NCI-H2196 treated with DMSO at 0.1 percent for 48 hours (cell line): ENCODE measurements at regions not wholly inside any gene's neighbourhood (a gene's known extent, or its start where the extent isn't known, plus 50 kb on each side); places are given as distances from the start of the nearest gene placed in this dataset.

ENCODE experiments used
- DNase-seq: peaks from one replicate; lab custom pipeline; 2025; ENCODE audit not compliant: unreplicated experiment; lab: John Stamatoyannopoulos, UW

DNA sequence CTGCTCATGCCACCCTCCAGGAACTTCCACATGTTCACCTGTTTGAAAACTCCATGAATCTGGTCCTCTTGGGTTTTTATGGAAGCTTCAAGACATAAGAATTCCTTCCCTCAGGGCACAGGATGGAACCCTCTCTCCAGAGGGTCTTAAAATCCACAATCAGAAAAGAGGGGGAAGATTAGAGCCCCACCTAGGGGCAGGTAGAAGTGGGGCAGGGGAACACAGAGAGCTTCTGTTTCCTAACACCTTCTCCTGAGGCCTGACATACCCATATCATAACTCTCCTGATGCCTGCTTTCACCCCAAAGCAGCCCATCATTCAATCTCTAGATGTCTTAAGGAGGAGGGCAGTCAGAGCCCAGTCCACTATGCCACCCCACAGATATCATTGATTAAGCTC lies 1087.7 kb upstream of the ARRDC3 start:
- DNase-seq, result no peak

DNA sequence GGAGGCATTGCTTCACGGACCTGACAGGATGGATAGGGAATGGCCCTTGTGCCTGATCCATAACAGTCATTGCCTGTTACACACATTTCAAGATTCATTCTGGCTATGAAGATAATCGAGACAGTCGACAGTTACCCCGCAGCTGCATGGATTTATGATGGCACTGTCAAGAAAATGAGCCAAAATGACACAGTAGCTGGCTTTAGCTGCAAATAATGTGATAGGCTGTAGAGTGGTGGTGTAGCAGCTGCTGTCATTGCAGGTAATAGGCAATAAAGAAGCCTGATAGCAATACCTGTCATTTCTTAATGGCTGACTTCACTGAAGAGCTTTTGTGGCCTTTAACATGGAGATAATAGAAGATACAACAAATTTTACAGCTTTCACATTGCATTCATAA lies 1085.2 kb upstream of the ARRDC3 start:
- DNase-seq, result no peak

DNA sequence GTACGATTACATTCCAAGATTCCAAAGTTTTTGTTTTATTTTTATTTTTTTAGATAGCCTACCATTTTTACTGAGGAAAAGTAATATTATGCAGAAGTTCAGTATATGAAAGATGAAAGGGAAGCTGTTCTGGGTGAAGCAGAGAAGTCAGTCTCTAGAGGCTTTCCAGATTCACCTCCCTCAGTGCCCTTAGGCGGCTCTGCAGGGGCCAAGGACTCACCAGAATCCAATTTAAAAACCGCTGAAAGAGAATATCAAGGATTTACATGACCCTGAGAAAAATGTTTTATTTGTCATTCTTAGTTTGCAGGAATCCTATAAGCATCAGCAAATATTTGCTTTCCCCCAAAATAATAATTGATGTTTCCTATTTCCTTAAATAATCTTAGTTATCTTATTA lies 1084.6 kb upstream of the ARRDC3 start:
- DNase-seq, result no peak

- no peak for DNase-seq
Observed at GRCh38 chr5:92460505-92460904, 1077.4 kb upstream of the ARRDC3 start.

- no peak for DNase-seq
Observed at GRCh38 chr5:92459654-92460053, 1076.5 kb upstream of the ARRDC3 start.

DNA sequence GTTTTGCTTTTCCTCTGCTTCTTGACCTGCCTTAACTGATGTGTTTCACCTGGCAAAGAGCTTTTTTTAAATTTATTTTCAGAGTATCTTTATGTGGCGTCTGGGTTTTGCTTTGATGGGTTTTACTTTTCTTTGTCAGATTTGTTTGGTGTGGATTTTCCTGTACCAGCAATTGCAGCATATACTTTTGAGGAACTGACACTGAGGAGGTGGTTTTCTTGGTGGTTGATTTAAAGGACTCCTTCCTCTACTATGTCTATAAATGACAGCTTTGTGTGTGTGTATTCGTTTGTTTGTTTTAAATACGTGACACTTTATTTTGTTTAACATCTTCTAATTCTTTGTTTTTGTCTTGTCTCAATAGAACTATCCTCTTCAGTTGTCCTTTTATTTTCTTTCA lies 1071.9 kb upstream of the ARRDC3 start:
- DNase-seq, result no peak

DNA sequence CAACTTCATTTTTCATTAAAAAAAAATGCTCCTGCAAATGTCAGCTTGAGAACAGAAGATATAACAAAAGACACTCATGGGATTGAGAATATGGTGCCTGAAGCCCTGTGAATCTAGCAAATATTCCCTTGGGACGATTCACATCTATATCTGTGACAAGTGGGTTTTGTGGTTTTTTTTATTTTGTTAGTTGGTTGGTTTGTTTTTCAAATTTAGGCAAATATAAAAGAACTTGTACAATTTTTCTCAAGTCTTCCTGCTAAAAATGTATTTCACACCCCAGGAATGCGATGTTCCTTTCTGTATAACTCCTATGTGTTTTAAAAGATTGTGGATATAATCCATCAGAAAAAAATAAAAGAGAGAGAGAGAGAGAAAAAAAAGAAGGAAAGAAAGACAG lies 1061.8 kb upstream of the ARRDC3 start:
- no peak for DNase-seq

DNA sequence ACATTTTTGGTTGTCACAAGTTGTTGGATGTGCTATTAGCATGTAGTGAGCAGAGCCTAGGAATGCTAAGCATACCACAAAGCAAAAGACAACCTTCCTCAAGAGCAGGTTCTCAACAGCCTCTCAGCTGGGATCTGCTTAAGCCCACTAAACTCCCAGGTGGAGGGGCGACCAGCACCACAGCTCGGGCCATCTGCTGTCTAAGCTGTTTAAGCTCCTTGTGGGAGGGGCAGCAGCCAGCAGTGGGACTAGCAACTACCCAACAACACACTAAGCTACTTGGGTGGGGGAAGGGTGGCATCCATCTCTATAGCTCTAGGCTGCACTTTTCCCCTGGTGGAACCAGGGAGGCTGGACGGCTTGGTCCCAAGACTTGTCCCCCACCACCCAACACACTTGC lies 1052.7 kb upstream of the ARRDC3 start:
- no peak for DNase-seq

DNA sequence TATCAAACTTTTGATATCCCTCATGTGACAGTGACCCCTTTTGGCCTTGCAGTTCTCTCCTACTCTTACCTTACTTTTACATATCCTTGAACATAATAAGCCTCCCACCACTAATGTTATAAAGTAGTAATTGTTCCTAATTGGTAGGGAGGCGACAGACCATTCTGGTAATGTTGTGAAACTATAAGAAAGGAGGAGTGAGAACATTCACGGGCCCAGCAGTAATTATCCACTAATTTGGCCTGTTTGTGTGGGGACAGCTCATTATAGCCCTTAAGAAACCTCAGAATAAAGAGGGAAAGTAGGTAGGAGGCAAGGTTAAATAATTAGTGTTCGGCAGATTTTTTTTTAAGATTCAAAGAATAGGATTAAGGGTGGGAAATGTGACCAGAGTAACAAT lies 1046.5 kb upstream of the ARRDC3 start:
- DNase-seq, result no peak

GRCh38 chr5:92428415-92428814 lies 1045.3 kb upstream of the ARRDC3 start:
- no peak for DNase-seq

GRCh38 chr5:92424785-92425426 lies 1041.8 kb upstream of the ARRDC3 start:
- DNase-seq, result no peak

DNA sequence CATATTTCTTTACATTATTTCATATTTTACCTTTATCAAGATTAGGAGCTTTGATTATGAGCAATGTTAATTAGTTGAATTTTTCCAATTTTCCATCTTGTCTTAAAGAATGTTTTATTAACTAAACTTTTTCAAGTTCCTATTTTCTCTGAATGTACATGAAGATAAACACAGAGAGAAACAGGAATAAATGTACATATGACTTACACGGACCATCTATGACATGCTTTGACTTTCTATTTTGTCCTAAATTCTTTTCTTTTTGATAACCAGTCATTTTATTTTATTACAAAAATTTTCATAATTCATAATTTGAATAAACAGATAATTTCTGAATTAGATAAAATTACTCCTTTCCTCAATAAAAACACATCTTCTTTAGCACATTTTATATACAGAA lies 1038.8 kb upstream of the ARRDC3 start:
- no peak for DNase-seq

GRCh38 chr5:92421196-92421595 lies 1038.1 kb upstream of the ARRDC3 start:
- no peak for DNase-seq

DNA sequence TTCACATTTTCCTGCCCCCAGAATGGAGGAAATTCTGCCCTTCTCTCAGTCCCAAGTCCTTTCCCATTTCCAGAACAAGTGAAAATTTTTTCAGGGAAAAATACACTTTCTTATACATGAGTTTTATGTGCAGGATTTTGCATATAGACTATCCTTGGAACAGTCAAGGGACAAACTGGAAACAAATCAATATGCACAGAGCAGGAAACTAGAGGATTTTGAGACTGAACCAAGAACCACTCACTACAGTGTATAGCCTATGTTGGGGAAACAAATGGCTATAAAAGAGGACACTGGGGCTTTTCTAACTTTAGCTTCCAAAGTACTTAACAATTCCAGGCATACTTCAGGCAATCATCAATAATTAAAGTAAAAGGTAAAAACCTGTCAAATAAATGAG lies 1036.1 kb upstream of the ARRDC3 start:
- no peak for DNase-seq

GRCh38 chr5:92418341-92418740 lies 1035.2 kb upstream of the ARRDC3 start:
- DNase-seq, result no peak

DNA sequence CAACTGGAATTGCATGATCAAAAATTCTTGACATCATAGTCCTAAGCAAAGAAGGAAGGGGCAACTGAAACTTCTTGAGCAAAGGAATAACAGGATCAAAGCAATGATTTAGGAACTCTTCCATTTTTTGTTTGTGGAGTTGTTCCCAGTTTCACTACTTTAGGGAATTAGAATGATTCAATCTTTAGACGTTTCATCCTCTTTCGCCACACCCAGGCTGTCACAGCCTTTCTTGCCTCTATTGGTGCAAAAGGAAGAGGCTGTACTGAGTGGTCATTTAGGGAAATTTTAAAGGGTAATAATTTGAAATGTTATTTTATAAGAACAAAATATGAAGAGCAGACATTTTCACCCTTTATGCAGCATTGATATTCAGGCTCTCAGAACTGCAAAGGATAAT lies 1026.0 kb upstream of the ARRDC3 start:
- DNase-seq, result no peak

DNA sequence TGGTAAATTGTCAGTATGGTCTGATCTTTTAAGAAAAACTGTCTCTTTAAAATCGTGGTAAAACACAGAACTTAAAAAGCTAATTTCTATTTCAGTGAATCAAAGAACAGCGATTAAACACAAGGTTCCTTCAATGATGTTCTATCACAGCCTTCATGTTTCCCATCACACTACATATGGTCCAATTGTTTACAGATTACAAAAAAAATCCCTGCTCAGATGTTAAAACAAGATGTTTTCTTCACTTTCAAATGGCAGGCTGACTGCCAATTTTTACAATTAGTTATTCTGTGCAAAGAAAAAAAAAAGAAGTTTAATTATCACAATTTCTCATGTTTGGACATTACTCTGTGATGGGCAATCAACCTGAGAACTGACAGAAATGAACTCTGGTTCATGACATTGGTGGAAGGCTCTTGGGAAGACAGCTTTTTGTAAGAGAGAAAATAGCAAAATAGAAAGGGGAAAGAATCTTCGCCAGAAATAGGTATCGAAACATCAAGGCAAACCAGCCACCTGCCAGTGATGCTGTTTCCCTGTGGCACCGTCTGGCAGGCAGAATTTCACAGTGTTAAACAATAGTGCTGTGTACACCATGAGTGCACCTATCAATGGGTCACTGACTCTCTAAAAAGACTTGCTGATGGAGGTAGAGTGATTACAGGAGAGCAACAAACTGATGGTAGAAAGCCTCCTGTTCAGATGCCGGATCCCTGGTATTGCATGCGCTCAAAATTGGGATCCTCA lies 1020.0 kb upstream of the ARRDC3 start:
- DNase-seq, result no peak

GRCh38 chr5:92402045-92402444 lies 1018.9 kb upstream of the ARRDC3 start:
- no peak for DNase-seq

- DNase-seq, result no peak
Observed at GRCh38 chr5:92401492-92401891, 1018.4 kb upstream of the ARRDC3 start.

DNA sequence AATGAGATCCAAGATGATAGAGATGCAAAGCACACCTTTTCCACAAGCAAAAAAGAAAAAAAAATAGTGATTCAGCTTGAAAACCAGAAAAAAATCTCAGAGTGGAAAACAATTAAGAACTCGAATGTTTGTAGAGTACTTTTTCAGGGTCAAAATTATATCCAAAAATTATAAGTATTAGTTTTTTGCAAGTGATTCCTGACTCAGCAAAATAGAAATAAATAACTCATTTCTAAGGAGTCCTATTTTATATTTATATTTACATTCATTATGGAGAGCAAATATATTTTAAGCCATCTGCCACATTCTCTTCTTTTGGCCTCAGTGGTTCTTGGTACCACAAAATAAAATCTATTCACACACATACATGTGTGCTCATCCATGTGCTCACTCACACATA lies 1011.8 kb upstream of the ARRDC3 start:
- DNase-seq, result no peak

DNA sequence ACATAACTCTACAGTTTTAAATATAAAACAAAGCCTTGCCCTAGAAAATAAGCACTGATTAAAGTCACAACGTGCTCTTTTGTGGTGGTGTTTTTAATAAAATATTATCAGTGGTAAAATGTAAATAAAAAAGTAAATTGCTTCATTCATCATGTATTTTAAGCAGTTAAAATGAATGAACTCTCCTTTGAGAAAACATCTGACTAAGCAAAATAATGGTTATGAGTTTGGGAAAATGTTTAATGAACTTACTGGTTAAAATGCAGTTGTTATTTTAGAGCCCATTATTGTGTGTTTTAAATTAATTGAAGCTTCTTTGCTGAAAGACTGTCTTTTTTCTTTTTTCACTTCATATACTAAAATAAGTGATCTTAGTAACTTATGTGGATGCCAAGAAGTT lies 1007.5 kb upstream of the ARRDC3 start:
- DNase-seq, result no peak

DNA sequence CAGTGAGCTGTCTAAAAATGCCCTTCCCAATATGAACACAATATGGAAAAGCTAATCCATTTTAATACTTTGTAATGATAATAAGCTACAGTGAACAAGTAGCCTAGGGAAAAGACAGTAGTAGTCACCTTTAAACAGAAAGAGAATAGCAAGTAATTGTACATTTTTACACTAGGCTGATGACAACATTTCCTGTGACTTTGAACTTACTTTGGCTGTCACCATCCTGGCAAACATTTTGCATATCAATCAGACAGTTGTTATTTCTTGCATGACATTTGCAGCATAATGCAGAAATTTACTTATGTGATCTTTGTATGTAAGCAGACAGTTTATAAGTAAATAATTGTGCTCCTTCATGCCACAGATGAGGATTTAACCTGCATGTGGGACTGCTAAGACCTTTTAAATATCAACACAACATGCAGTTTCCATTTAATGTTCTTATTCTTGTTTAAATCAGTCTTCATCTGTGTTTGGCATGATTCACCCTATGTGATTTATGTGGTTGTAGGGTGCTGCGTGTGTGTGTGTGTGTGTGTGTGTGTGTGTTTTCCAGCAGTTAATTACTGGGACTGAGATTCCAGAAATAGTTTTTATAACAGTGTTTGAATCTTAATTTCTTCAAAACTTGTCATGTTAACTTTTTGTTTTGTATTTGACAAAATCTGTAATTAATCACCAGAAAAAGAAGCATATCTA lies 997.1 kb upstream of the ARRDC3 start:
- no peak for DNase-seq
